H9 (cell line): ENCODE measurements at regions not wholly inside any gene's neighbourhood (a gene's known extent, or its start where the extent isn't known, plus 50 kb on each side); places are given as distances from the start of the nearest gene placed in this dataset.

Experiments used
- DNase-seq: peaks from one replicate; pipeline ENCODE4 v3.0.0-alpha.2; 2017
- H2AFZ ChIP-seq: one replicate; pipeline ENCODE4 v1.6.1; 2013; ENCODE audit warnings: mild to moderate bottlenecking, low read length, control low read depth, moderate library complexity
- H2AK5ac ChIP-seq: 2 replicates; pipeline ENCODE4 v1.6.1; 2013; ENCODE audit warnings: low read length, control low read depth, mixed read lengths; ENCODE audit not compliant: insufficient read length
- H2BK120ac ChIP-seq: one replicate; pipeline ENCODE4 v1.6.1; 2013; ENCODE audit warnings: low read depth, mild to moderate bottlenecking, low read length, control low read depth, inconsistent platforms; ENCODE audit not compliant: poor library complexity, severe bottlenecking
- H2BK12ac ChIP-seq: 2 replicates; pipeline ENCODE4 v1.6.1; 2013; ENCODE audit warnings: low read length, control low read depth, mixed read lengths, low read depth; ENCODE audit not compliant: insufficient read length
- H2BK15ac ChIP-seq: 2 replicates; pipeline ENCODE4 v1.6.1; 2013; ENCODE audit warnings: low read depth, low read length, control low read depth
- H2BK20ac ChIP-seq: one replicate; pipeline ENCODE4 v1.6.1; 2013; ENCODE audit warnings: low read depth, mild to moderate bottlenecking, low read length, control low read depth, inconsistent platforms; ENCODE audit not compliant: poor library complexity, severe bottlenecking
- H2BK5ac ChIP-seq: 2 replicates; pipeline ENCODE4 v1.6.1; 2013; ENCODE audit warnings: low read length, control low read depth, mixed read lengths; ENCODE audit not compliant: insufficient read length
- H3K14ac ChIP-seq: 2 replicates; pipeline ENCODE4 v1.6.1; 2013; ENCODE audit warnings: low read length, control low read depth; ENCODE audit not compliant: insufficient read depth
- H3K18ac ChIP-seq: 2 replicates; pipeline ENCODE4 v1.6.1; 2013; ENCODE audit warnings: low read depth, mild to moderate bottlenecking, mixed read lengths, low read length, control low read depth; ENCODE audit not compliant: insufficient read length
- H3K23ac ChIP-seq: 2 replicates; pipeline ENCODE4 v1.6.1; 2013; ENCODE audit warnings: low read length, control low read depth, mixed read lengths, low read depth; ENCODE audit not compliant: insufficient read length
- H3K23me2 ChIP-seq: 2 replicates; pipeline ENCODE4 v1.6.1; 2013; ENCODE audit warnings: low read depth, mild to moderate bottlenecking, mixed read lengths, low read length, control low read depth; ENCODE audit not compliant: insufficient read length, poor library complexity, severe bottlenecking
- H3K27ac ChIP-seq: 2 replicates; pipeline ENCODE4 v1.5.1; 2013; ENCODE audit warnings: low read length, control low read depth, mixed read lengths, low read depth; ENCODE audit not compliant: insufficient read length
- H3K27me3 ChIP-seq: 2 replicates; pipeline ENCODE4 v1.6.1; 2013; ENCODE audit warnings: low read length, control low read depth, inconsistent platforms; ENCODE audit not compliant: insufficient read depth
- H3K4ac ChIP-seq: 2 replicates; pipeline ENCODE4 v1.6.1; 2013; ENCODE audit warnings: low read depth, mild to moderate bottlenecking, control low read depth, inconsistent platforms, low read length, moderate library complexity
- H3K4me1 ChIP-seq: 2 replicates; pipeline ENCODE4 v1.6.1; 2013; ENCODE audit warnings: low read length, control low read depth, inconsistent platforms; ENCODE audit not compliant: insufficient read depth
- H3K4me2 ChIP-seq: 2 replicates; pipeline ENCODE4 v1.6.1; 2013; ENCODE audit warnings: low read length, control low read depth, mixed read lengths; ENCODE audit not compliant: insufficient read length, insufficient read depth
- H3K56ac ChIP-seq: 2 replicates; pipeline ENCODE4 v1.6.1; 2013; ENCODE audit warnings: low read depth, mild to moderate bottlenecking, mixed read lengths, low read length, control low read depth; ENCODE audit not compliant: insufficient read length
- H3K79me1 ChIP-seq: 2 replicates; pipeline ENCODE4 v1.6.1; 2013; ENCODE audit warnings: low read depth, mild to moderate bottlenecking, moderate library complexity, low read length, control low read depth, inconsistent platforms; ENCODE audit not compliant: insufficient read depth, poor library complexity, severe bottlenecking
- H3K79me2 ChIP-seq: 2 replicates; pipeline ENCODE4 v1.6.1; 2013; ENCODE audit warnings: low read length, control low read depth, inconsistent platforms; ENCODE audit not compliant: insufficient read depth
- H3K9ac ChIP-seq: 2 replicates; pipeline ENCODE4 v1.6.1; 2013; ENCODE audit warnings: low read length, control low read depth, mixed read lengths; ENCODE audit not compliant: insufficient read length; ENCODE audit errors: extremely low read depth
- H3K9me3 ChIP-seq: one replicate; pipeline ENCODE4 v1.6.1; 2013; ENCODE audit warnings: low read depth, low read length, inconsistent platforms; ENCODE audit not compliant: control insufficient read depth
- H3T11ph ChIP-seq: one replicate; pipeline ENCODE4 v1.6.1; 2013; ENCODE audit warnings: mild to moderate bottlenecking, low read length, control low read depth, inconsistent platforms
- H4K20me1 ChIP-seq: one replicate; pipeline ENCODE4 v1.6.1; 2013; ENCODE audit not compliant: control insufficient read depth, insufficient read length, insufficient read depth
- H4K5ac ChIP-seq: 2 replicates; pipeline ENCODE4 v1.6.1; 2013; ENCODE audit warnings: low read depth, mild to moderate bottlenecking, mixed read lengths, low read length, control low read depth; ENCODE audit not compliant: insufficient read length
- H4K8ac ChIP-seq: replicated peaks from 2 replicates; pipeline ENCODE4 v1.6.1; 2013; ENCODE audit warnings: low read length, control low read depth, mixed read lengths, low read depth; ENCODE audit not compliant: insufficient read length
- H4K91ac ChIP-seq: 2 replicates; pipeline ENCODE4 v1.6.1; 2013; ENCODE audit warnings: low read depth, mild to moderate bottlenecking, moderate library complexity, mixed read lengths, low read length, control low read depth; ENCODE audit not compliant: insufficient read length
- H3K27ac Mint-ChIP-seq, 3 experiments: 2 replicates in 2 of 3; 3 replicates in 1 of 3; pipeline ENCODE4 v1.8.0; 2020 to 2021; ENCODE audit warnings: mixed read lengths in 3 of 3, mild to moderate bottlenecking in 1 of 3, moderate library complexity in 1 of 3
- H3K27me3 Mint-ChIP-seq: 2 replicates; pipeline ENCODE4 v1.8.0; 2021; ENCODE audit warnings: low read depth, mild to moderate bottlenecking, moderate library complexity, mixed read lengths
- H3K36me3 Mint-ChIP-seq, 3 experiments: 2 replicates in 2 of 3; 3 replicates in 1 of 3; pipeline ENCODE4 v1.8.0; 2020 to 2021; ENCODE audit warnings: low read depth in 3 of 3, mixed read lengths in 3 of 3; ENCODE audit not compliant: insufficient read depth in 1 of 3
- H3K4me1 Mint-ChIP-seq, 2 experiments: 2 replicates each; pipeline ENCODE4 v1.8.0; 2020; ENCODE audit warnings: mixed read lengths in 2 of 2
- H3K4me3 Mint-ChIP-seq, 2 experiments: 2 replicates in 1 of 2; 3 replicates in 1 of 2; pipeline ENCODE4 v1.8.0; 2020 to 2021; ENCODE audit warnings: mild to moderate bottlenecking in 2 of 2, mixed read lengths in 2 of 2, moderate library complexity in 1 of 2
- H3K9me3 Mint-ChIP-seq, 2 experiments: 2 replicates in 1 of 2; 3 replicates in 1 of 2; pipeline ENCODE4 v1.8.0; 2020; ENCODE audit warnings: mild to moderate bottlenecking in 2 of 2, mixed read lengths in 2 of 2, moderate library complexity in 1 of 2
- CTCF ChIP-seq: fragments of 200-600 bp; sonication (generic); conservative IDR thresholded peaks from 3 replicates; pipeline ENCODE4 v1.8.0; 2021; ENCODE audit warnings: antibody characterized with exemption, mild to moderate bottlenecking
- WGBS: extraction: QIAGEN DNeasy Blood & Tissue Kit; methylation state at CpG from one replicate; pipeline ENCODE4 v1.1.7; 2013; ENCODE audit warnings: missing lambda C conversion rate, low lambda C conversion rate, mixed read lengths; ENCODE audit not compliant: insufficient read length; ENCODE audit errors: extremely low coverage; 5-methylcytosine and 5-hydroxymethylcytosine counted together

GRCh38 chr5:176742246-176743105 lies 67.9 kb upstream of the UNC5A start:
- H4K8ac ChIP-seq: no peak overlapping the region
- no peak overlapping the region for H3K56ac ChIP-seq
- peaks cover 70 to 75% of the 10 kb centered on the region in 2 experiments for H3K4me1 Mint-ChIP-seq
- no peaks in the 10 kb centered on the region for H3K79me2 ChIP-seq
- WGBS: no CpG with 5 or more reads among the region's 10 CpGs
- no peak overlapping the region for H3K18ac ChIP-seq
- no peak overlapping the region for H2BK12ac ChIP-seq
- no peak overlapping the region for H2BK5ac ChIP-seq
- no peak overlapping the region; a peak in 2 of 7 replicates for H3K27ac Mint-ChIP-seq
- H2AK5ac ChIP-seq: no peak overlapping the region
- H2AFZ ChIP-seq: no peak overlapping the region
- no peaks in the 10 kb centered on the region for H4K20me1 ChIP-seq
- peaks cover 0 to 3% of the 10 kb centered on the region in 2 experiments; a peak in 2 of 5 replicates for H3K9me3 Mint-ChIP-seq
- H3K36me3 Mint-ChIP-seq: no peaks in the 10 kb centered on the region
- H3K9me3 ChIP-seq: no peaks in the 10 kb centered on the region
- H3K4me1 ChIP-seq: peaks cover 10% of the 10 kb centered on the region; the same call in 1 of the 2 replicates
- no peak overlapping the region for H2BK20ac ChIP-seq
- peak; percentile 18 for DNase-seq
- no peak overlapping the region for H2BK120ac ChIP-seq
- no peak overlapping the region for H3K9ac ChIP-seq
- TF ChIP-seq CTCF: no peak
- H3K23ac ChIP-seq: no peak overlapping the region
- no peaks in the 10 kb centered on the region; the same call in 1 of the 2 replicates for H3K27me3 ChIP-seq
- H4K5ac ChIP-seq: no peak overlapping the region
- H3K14ac ChIP-seq: no peak overlapping the region
- no peak overlapping the region for H3K27ac ChIP-seq
- H3K4ac ChIP-seq: no peak overlapping the region
- peaks cover 3% of the 10 kb centered on the region for H3K23me2 ChIP-seq
- H3K4me2 ChIP-seq: peak overlapping the region; percentile 56
- no peak overlapping the region for H4K91ac ChIP-seq
- no peak overlapping the region for H2BK15ac ChIP-seq
- no peaks in the 10 kb centered on the region for H3K79me1 ChIP-seq
- peak overlapping the region; percentile 25 to 59; a peak in 4 of 5 replicates for H3K4me3 Mint-ChIP-seq
- peaks cover 54% of the 10 kb centered on the region for H3K27me3 Mint-ChIP-seq
- no peak overlapping the region for H3T11ph ChIP-seq
